Loucy (cell line): ENCODE measurements at regions not wholly inside any gene's neighbourhood (a gene's known extent, or its start where the extent isn't known, plus 50 kb on each side); places are given as distances from the start of the nearest gene placed in this dataset.

Experiments used
- EZH2phosphoT487 ChIP-seq: fragments of 200-600 bp; IDR thresholded peaks from 2 replicates; pipeline ENCODE4 v1.6.1; 2018; ENCODE audit warnings: antibody characterized with exemption, mild to moderate bottlenecking, moderate library complexity, borderline replicate concordance
- TF ChIP-seq, protein P1 (sequence below): fragments of 200-600 bp; sonication (generic); conservative IDR thresholded peaks from 2 replicates; pipeline ENCODE4 v1.5.1; 2014; ENCODE audit warnings: mild to moderate bottlenecking, antibody characterized with exemption, low read length

DNA sequence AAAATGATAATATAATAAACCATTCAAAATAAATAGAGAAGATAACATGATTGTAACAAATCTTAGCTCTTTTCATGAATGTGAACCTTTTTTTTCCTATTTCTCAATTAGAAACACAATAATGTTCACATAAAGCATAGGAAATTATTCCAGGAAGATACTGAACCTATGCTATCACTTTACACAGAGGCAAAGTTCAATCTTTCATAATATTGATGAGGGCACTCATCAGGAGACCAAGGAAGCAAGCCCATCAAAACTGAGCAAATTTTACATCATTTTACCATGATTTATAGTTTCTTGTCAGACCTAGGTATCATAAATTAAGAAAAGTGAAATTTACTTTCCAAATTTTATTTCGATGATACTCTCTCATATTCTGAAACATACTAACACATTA is 938.5 kb downstream of the TBC1D32 start:
- TF ChIP-seq, protein P1, sequence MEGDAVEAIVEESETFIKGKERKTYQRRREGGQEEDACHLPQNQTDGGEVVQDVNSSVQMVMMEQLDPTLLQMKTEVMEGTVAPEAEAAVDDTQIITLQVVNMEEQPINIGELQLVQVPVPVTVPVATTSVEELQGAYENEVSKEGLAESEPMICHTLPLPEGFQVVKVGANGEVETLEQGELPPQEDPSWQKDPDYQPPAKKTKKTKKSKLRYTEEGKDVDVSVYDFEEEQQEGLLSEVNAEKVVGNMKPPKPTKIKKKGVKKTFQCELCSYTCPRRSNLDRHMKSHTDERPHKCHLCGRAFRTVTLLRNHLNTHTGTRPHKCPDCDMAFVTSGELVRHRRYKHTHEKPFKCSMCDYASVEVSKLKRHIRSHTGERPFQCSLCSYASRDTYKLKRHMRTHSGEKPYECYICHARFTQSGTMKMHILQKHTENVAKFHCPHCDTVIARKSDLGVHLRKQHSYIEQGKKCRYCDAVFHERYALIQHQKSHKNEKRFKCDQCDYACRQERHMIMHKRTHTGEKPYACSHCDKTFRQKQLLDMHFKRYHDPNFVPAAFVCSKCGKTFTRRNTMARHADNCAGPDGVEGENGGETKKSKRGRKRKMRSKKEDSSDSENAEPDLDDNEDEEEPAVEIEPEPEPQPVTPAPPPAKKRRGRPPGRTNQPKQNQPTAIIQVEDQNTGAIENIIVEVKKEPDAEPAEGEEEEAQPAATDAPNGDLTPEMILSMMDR: no peak
- TF ChIP-seq EZH2phosphoT487: no peak
